Amniotic epithelial cell (primary cell): ENCODE measurements at regions not wholly inside any gene's neighbourhood (a gene's known extent, or its start where the extent isn't known, plus 50 kb on each side); places are given as distances from the start of the nearest gene placed in this dataset.
A peak's percentile ranks its signal among the peaks of the same experiment; 100 is the strongest.
"Not testable (repeated sequence)": the region's sequence is repeated elsewhere in the genome, so short reads cannot be mapped to it uniquely, and the experiment has no call there.

Experiments used
- DNase-seq: peaks from one replicate; pipeline ENCODE4 v3.0.0-alpha.2; 2010; ENCODE audit warnings: low read depth

DNA sequence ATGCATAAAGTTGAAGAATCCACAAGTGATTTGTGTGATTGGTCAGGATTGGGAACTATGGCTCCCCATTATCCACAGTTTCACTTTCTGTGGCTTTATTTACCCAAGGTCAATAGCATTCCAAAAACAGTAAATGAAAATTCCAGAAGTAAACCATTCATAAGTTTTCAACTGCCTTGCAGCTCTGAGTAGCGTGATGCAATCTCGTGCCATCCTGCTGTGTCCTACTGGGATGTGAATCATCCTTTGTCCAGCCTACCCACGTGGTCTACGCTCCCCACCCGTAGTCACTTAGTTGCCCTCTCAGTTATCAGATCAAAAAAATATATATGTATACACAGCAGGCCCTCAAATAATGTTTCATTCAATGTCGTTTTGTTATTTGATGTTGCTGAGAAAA lies 89.0 kb upstream of the DLGAP1 start:
- DNase-seq: peak; percentile 4

DNA sequence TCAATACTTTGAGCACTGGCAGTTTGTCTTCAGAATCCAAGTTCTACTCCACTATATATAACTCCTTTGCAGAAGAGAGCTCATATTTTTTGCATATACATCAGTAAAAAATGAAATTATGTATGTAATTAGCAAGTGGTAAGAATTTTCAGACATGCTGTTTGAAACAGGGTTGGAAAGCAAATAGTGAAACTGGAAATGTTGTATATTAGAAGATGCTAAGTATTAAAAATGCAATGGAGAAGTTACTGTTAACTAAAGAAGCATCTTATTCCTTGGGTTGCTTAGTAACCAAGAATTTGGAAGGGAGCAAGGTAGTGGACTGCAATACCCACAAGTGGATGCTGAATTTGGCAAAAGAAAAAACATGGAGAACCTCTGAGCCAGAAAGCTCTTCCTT lies 88.6 kb upstream of the DLGAP1 start:
- DNase-seq: no peak

DNA sequence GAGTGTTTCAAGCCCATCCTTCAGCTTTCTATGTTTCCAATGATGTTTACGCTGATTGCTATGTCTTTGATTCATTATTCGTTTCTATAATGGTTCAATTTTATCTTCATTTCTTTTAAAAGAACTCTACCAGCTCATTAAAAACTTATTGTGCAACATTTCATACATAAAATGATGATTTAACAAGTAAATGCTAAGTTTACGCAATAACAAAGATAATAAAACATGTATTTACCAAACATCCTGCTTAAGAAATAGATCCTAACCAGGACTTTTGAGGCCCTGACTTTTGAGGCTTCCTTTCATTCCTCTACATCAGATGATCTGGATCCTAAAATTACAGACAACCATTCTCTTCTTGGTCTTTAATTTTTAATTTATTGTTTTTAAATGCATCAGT lies 86.5 kb upstream of the DLGAP1 start:
- no peak for DNase-seq

DNA sequence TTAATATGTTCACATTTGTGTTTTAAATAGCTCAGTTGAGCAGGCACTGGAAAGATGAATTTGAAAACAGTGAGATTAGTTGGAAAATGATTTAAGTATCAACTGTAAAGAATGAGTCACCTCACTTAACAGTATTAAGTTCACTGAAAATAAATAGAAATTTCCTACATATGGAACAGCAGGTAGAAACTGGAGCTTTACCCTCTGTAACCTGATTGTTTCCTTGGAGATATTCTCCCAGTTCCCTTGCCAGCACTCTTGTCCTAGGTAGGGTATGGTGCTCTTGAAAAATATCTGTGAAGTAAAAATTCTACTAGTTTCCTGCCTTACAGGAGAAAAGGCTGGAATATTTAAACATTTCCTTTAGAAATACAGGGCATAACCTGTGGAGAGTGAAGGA lies 81.3 kb upstream of the DLGAP1 start:
- no peak for DNase-seq

DNA sequence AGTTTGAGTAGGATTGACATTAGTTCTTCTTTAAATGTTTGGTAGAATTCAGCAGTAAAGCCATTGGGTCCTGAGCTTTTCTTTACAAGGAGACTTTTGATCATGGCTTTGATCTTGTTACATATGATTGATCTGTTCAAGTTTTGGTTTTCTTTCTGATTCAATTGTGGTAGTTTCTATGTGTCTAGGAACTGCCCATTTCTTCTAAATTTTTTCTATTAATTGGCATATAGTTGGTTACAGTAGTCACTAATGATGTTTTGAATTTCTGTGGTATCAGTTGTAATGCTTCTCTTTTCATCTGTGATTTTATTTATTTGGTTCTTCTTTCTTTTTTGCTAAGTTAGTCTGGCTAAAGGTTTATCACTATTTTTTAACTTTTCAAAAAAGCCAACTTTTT lies 73.3 kb upstream of the DLGAP1 start:
- DNase-seq: no peak

DNA sequence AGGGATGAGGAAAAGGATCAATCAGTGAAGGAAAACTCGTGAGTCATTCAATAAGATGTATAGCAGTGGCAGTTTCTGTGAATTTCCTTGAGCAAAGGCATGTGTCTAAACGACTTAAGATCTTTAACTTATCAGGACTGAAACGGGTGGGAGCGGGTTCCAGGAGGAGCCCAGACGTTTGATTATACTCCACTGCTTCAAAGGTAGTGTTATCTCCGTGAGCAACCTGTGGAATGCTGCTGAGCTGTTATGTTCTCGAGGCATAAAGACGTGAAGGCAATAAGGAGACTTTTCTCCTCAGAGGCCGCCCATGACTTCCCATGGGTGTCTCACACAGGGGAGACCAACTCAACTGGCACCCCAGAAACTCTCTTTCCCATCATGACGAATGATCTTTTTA lies 72.7 kb upstream of the DLGAP1 start:
- not testable (repeated sequence) for DNase-seq

DNA sequence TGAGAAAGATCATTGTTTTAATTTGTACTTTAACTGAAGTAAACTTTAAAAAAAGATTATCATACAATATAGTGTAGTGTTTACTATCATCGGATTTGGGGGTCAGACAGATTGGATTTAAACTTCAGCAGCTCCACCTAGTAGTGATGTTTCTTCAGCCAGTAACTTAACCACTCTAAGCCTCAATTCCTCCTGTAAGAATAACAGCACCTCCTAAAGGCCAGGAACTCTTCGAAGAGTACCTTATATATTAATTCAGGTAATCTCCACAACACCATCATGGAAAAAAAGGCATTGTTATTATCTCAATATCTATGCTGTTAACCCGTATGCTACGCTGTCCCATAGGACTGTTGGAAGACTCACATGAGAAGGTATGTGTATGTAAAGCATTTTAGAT lies 69.0 kb upstream of the DLGAP1 start:
- no peak for DNase-seq

DNA sequence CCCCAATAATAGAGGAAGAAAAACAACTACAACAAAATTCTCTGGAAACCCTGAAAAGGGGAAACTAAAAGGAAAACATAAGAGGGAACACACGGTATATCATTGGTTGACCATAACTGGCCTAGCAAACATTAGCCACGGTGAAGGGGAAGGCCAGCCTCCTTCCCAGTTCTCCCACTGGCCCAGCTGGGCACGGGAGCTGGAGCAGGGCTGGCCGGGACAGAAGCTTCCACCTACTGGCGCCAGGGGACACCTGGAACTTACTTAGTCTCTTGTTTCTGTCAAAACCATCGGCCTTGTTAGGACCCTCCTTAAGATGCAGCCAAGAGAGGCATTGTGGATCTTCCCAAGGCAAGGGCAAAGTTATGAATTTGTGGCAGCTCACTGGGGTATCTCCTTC lies 56.1 kb upstream of the DLGAP1 start:
- DNase-seq: no peak

DNA sequence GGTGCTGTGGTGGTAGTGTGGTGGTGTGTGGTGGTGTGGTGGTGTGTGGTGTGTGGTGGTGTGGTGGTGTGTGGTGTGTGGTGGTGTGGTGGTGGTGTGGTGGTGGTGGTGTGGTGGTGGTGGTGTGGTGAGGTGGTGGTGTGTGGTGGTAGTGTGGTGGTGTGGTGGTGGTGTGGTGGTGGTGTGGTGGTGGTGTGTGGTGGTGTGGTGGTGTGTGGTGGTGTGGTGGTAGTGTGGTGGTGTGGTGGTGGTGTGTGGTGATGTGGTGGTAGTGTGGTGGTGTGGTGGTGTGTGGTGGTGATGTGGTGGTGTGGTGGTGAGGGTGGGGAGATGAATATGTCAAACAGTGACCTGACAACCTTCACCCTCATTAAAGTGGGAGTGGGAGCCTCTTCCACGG lies 55.6 kb upstream of the DLGAP1 start:
- no peak for DNase-seq

DNA sequence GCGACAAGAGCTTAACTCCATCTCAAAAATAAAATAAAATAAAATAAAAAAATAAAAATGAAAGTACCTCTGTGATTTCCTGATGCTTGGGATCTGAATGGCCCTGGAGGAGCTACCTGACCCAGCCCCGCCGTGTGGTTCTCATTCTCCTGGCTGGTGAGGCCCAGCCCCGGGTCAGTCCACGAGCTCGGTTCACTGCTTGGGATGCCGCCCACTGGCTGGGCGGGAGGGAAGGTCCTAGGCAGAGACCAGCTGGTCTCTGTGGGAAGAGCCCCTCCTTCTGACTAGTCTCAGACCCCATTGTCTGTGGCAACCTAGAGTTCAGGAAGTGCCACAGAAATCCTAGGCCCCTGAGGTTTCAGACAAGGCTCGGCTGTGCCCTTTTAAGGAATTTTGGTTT lies 55.1 kb upstream of the DLGAP1 start:
- DNase-seq: no peak
